Omental fat pad (tissue), 3 donors: ENCODE measurements at regions not wholly inside any gene's neighbourhood (a gene's known extent, or its start where the extent isn't known, plus 50 kb on each side); places are given as distances from the start of the nearest gene placed in this dataset.

Source experiments
- ATAC-seq: fragments of 150-250 bp; one replicate; pipeline ENCODE4 v1.9.1; 2016; ENCODE audit warnings: mild to moderate bottlenecking, moderate library complexity; ENCODE audit not compliant: low FRiP score
- DNase-seq: peaks from one replicate; pipeline ENCODE4 v3.0.0-alpha.2; 2019; ENCODE audit warnings: low spot score
- CTCF ChIP-seq, 3 donors: fragments of 450-650 bp; IDR thresholded peaks; one replicate each; pipeline ENCODE4 v1.5.1; 2016 to 2017; ENCODE audit warnings: antibody characterized with exemption in 3 of 3, mild to moderate bottlenecking in 3 of 3, moderate library complexity in 2 of 3

GRCh38 chr12:88327276-88327675, 185.2 kb downstream of the TMTC3 start:
- ATAC-seq: no peak
- no peak for TF ChIP-seq CTCF (IDR thresholded peaks at IDR 0.05)
- DNase-seq: no peak

GRCh38 chr12:88328090-88328489, 186.0 kb downstream of the TMTC3 start:
- no peak for ATAC-seq
- no peak for DNase-seq
- TF ChIP-seq CTCF (IDR thresholded peaks at IDR 0.05): no peak

GRCh38 chr12:88329833-88330232, 187.7 kb downstream of the TMTC3 start:
- TF ChIP-seq CTCF (IDR thresholded peaks at IDR 0.05): no peak
- ATAC-seq (no peak), DNase-seq (no peak)

- no peak for TF ChIP-seq CTCF (IDR thresholded peaks at IDR 0.05)
- DNase-seq: no peak
- ATAC-seq: no peak
Observed at GRCh38 chr12:88334271-88334670, 192.2 kb downstream of the TMTC3 start.

- no peak for TF ChIP-seq CTCF (IDR thresholded peaks at IDR 0.05)
Observed at GRCh38 chr12:88336076-88336739, 194.1 kb downstream of the TMTC3 start.

GRCh38 chr12:88338486-88338885, 196.4 kb downstream of the TMTC3 start:
- TF ChIP-seq CTCF (IDR thresholded peaks at IDR 0.05): no peak
- no peak for DNase-seq
- no peak for ATAC-seq

More at GRCh38 chr12:88336076-88336739, 194.1 kb downstream of the TMTC3 start:
- no peak for DNase-seq
- ATAC-seq: no peak

- ATAC-seq: no peak
- no peak for TF ChIP-seq CTCF (IDR thresholded peaks at IDR 0.05)
- DNase-seq: no peak
Observed at GRCh38 chr12:88339254-88339949, 197.3 kb downstream of the TMTC3 start.
